ENCODE measurements at regions not wholly inside any gene's neighbourhood (a gene's known extent, or its start where the extent isn't known, plus 50 kb on each side); places are given as distances from the start of the nearest gene placed in this dataset.

DNA sequence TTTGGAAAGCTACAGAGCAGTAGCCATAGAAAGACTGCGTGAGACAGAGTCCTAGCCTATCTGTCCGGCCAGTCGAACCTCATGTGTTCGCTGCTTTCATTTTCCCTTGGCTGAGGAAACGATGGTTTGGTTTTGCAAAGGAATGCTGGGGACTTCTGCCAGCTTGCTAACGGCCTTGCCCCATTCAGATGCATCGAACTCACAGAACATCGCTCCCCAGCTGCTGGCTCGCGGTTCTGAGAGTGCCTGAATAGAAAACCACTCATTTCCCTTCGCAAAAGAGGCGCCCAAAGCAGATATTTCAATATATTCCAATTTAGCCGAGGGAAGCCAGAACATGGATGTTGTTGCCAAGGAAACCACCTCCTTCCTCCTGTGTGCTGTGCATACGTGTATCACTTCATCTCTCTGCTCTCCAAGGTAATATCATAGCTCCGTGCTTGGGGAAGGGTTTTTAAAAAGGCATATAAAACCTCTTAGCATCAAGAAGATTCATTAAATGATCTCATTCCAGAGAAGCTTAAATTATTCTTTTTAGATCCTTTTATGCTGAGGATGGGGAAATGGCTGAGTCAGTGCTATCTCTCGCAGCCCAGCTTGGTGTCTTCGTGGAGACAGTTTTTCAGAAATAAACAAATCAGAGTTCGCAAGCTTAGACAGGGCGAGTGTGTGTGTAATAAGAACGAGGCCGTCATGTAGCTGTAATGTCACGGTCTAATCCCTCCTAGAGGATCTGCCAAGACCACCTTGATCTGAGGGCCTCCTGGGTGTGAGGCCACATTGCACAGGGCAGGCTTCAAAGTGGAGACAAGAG lies 215.2 kb downstream of the RPS24 start:
- peak; percentile 56 to 82 (median 77) for DNase-seq

DNA sequence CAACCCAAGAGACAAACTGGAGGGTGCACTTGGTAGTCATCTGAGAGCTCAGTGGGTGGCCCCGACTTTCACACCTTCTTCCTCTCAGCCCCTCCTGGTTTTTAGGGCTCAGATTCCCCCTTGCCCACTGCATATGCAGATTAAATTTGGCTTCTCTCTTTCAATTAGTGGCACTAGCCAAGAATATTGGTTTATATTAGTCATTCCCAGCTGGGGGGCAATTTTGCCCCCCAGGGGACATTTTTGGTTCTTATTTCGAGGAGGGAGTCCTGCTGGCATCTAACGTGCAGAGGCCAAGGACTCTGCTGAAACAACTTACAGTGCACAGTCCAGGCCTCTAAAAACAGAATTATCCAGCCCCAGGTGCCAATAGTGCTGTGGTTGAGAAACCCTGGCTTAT lies 216.0 kb downstream of the RPS24 start:
- 53 to 70% methylated on average over 3 of the region's 3 CpGs for WGBS, 2 donors
- H3K27me3 ChIP-seq (ENCODE audit: control insufficient read depth in 3 of 3, insufficient read depth in 3 of 3, low read length in 2 of 3) = no peaks in the 10 kb centered on the region
- no peak overlapping the region for H3K4me3 ChIP-seq
- no peak for TF ChIP-seq CTCF (IDR thresholded peaks at IDR 0.05; ENCODE audit: control extremely low read depth, extremely low read depth)
- no peak overlapping the region for H3K9ac ChIP-seq (ENCODE audit: insufficient read depth in 1 of 2, low read length in 2 of 2)
- DNase-seq (peak in 1 of 3 donors; percentile 12), ATAC-seq (ENCODE audit: insufficient read depth, low FRiP score) (no peak)
- H3K9me3 ChIP-seq (ENCODE audit: control insufficient read depth in 4 of 4, insufficient read depth in 3 of 4, low read length in 3 of 4) = no peaks in the 10 kb centered on the region
- H3K27ac ChIP-seq (ENCODE audit: low read depth in 1 of 2, low read length in 1 of 2) = no peak overlapping the region
- H3K4me1 ChIP-seq (ENCODE audit: control insufficient read depth in 5 of 5, insufficient read depth in 5 of 5, low read length in 5 of 5) = peaks cover 0 to 16% (median 6%) of the 10 kb centered on the region in 5 donors
- H3K36me3 ChIP-seq (ENCODE audit: control insufficient read depth in 4 of 4, insufficient read depth in 4 of 4, low read length in 4 of 4) = no peaks in the 10 kb centered on the region

More for the DNA sequence above, 215.2 kb downstream of the RPS24 start:
- WGBS, 2 donors = 28 to 44% methylated on average over 22 of the region's 22 CpGs
- peak; percentile 28 for ATAC-seq (ENCODE audit: insufficient read depth, low FRiP score)
- Histone ChIP-seq H3K9me3 (ENCODE audit: control insufficient read depth in 4 of 4, insufficient read depth in 3 of 4, low read length in 3 of 4) (no peaks in the 10 kb centered on the region), H3K9ac (ENCODE audit: insufficient read depth in 1 of 2, low read length in 2 of 2) (peak overlapping the region in 1 of 2 donors; percentile 46), H3K36me3 (ENCODE audit: control insufficient read depth in 4 of 4, insufficient read depth in 4 of 4, low read length in 4 of 4) (no peaks in the 10 kb centered on the region), H3K4me1 (ENCODE audit: control insufficient read depth in 5 of 5, insufficient read depth in 5 of 5, low read length in 5 of 5) (peaks cover 0 to 16% (median 4%) of the 10 kb centered on the region in 5 donors), H3K4me3 (no peak overlapping the region), H3K27ac (ENCODE audit: low read depth in 1 of 2, low read length in 1 of 2) (peak overlapping the region in 1 of 2 donors; percentile 39), H3K27me3 (ENCODE audit: control insufficient read depth in 3 of 3, insufficient read depth in 3 of 3, low read length in 2 of 3) (no peaks in the 10 kb centered on the region)
- TF ChIP-seq CTCF (IDR thresholded peaks at IDR 0.05; ENCODE audit: control extremely low read depth, extremely low read depth) = no peak

DNA sequence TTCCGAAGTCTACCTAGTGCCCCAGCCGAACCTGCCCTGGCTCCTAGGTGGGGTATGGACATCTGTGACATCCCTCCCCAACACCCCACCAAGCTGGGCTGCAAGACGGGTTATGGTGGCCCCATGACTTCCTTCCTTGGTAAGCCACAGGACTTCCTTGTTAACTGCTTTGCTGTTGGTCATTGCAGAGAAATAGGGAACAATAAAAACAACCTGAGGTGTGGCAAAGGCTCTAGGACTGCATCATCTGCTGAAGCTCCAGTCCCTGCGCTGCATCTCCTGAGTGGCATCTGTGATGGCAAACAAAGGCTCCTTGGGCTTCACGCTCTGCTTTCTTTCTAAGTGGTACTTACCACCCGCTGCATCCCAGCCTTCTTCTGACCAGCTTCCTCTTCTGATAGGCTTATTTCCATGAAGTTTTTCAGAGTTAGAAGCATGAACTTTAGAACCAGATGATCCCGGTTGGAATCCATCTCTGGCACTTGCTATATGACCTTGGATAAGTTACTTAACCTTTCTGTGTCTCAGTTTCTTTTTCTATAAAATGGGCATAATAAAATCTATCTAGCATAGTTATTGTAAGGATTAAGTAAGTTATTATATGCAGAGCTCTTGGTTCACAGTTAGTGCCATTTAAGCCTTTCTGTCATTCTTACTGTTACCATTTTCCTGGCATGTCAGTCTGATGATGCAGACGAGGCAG lies 216.8 kb downstream of the RPS24 start:
- no peaks in the 10 kb centered on the region for H3K36me3 ChIP-seq (ENCODE audit: control insufficient read depth in 4 of 4, insufficient read depth in 4 of 4, low read length in 4 of 4)
- TF ChIP-seq CTCF (IDR thresholded peaks at IDR 0.05; ENCODE audit: control extremely low read depth, extremely low read depth) = no peak
- no peaks in the 10 kb centered on the region for H3K27me3 ChIP-seq (ENCODE audit: control insufficient read depth in 3 of 3, insufficient read depth in 3 of 3, low read length in 2 of 3)
- no peak overlapping the region for H3K4me3 ChIP-seq
- ATAC-seq (ENCODE audit: insufficient read depth, low FRiP score) (no peak), DNase-seq (no peak)
- H3K9me3 ChIP-seq (ENCODE audit: control insufficient read depth in 4 of 4, insufficient read depth in 3 of 4, low read length in 3 of 4) = no peaks in the 10 kb centered on the region
- no peak overlapping the region for H3K27ac ChIP-seq (ENCODE audit: low read depth in 1 of 2, low read length in 1 of 2)
- WGBS, 2 donors = 34 to 65% methylated on average over 8 of the region's 8 CpGs
- no peak overlapping the region for H3K9ac ChIP-seq (ENCODE audit: insufficient read depth in 1 of 2, low read length in 2 of 2)
- H3K4me1 ChIP-seq (ENCODE audit: control insufficient read depth in 5 of 5, insufficient read depth in 5 of 5, low read length in 5 of 5) = peaks cover 0 to 16% (median 9%) of the 10 kb centered on the region in 5 donors

Data from lung (tissue), 11 donors.